NOMO-1 treated with dmso at 0.1 percent for 144 hours (cell line): ENCODE measurements at regions not wholly inside any gene's neighbourhood (a gene's known extent, or its start where the extent isn't known, plus 50 kb on each side); places are given as distances from the start of the nearest gene placed in this dataset.

Experiments
- DNase-seq: peaks from one replicate; lab custom pipeline; 2025; ENCODE audit not compliant: unreplicated experiment; lab: John Stamatoyannopoulos, UW

DNA sequence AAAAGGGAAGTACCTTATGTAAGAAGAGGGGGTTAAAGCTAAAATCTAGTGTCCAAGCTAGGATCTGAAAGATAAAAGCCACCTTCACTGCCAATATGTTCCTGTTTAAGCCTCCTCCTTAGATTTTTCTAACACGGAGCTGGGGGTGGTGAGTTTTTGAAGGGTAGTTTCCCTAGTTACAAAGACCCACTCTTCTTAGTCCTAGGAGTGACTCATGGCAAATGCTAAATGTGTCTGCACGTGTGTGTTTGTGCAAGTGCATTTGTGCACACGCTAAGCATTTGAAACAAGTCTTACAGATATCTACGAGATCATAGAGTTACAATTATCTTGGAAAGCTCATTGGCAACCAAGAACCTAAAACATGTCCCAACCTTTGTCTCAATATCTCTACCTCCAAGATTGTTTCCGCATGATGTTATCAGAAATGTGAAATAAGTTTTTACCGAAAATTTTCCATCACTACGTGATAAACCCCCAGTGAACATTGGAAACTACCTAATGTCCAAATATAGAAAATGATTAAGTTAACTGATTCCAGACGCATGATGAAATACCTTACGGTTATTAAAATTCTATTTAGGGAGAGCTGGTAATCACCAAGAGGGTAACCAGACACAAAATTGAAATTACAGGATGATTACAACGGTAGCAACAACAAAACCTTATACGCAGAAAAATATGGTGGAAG, 78.0 kb upstream of the HRH2 start:
- DNase-seq: no peak

DNA sequence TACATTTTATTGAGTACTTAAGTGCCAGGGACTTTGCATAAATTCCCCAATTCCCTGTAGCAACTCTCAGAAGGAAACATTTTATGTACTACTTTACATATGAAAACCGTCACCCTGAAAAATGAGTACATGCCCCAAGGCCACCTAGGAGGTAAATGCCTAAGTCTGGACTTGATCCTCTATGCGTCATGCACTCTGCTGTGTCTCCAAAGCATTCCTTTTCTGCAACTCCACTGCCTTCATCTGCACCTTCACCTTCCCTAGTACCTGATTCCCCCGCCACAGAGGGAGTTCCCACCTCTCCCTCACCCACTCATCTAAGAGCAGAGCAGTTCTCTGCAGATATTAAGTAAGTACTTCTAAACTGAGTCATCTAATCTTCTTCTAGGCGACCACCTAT, 75.2 kb upstream of the HRH2 start:
- DNase-seq: no peak

DNA sequence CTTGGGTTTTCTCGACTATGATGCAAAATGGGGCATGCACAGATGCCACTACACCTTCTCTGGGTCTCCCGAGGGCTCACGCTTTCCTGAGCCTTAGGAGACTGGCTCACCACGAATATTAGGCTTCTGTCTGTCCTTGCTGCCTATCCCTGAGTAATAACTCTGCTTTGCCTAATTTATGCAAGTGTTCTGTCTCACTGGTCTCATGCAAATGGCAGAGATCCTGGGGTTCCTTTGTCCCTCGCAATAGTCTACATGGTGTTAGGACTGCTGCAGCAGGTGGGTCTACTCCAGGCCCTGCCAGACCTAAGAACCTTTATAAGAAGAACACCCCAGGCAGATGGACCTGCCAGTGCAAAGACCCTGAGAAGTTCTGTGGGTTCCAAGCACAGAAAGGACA, 72.3 kb upstream of the HRH2 start:
- DNase-seq: no peak

DNA sequence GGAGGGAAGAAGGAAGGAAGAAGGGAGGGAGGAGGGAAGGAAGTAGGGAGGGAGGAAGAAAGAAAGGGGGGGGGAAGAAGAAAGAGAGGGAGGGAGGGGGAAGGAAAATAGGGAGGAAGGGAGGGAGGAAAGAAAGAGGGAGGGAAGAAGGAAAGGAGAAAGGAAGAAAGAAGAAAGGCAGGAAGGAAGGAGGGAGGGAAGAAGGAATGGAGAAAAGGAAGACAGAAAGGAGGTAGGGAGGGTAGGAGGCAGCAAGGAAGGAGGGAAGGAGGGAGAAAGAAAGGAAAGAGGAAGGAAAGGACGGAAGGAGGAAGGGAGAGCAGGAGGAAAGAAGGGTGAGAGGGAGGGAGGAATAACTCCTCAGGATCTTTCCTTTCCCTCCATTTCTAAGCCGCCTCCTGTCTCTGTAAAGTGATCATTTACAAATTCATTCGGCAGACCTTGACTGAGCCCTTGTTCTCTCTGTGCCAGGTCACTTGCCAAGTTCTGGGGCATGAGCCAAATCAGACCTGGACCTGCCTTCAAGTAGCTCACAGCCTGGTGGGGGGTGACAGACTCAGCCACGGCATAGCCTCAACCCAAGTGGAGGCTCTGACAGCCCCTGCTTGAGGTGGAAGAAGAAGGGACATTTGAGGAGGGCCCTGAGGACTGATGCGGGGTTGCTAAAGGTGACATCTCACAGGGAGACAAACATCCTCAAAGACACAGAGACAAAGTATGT, 69.0 kb upstream of the HRH2 start:
- no peak for DNase-seq

DNA sequence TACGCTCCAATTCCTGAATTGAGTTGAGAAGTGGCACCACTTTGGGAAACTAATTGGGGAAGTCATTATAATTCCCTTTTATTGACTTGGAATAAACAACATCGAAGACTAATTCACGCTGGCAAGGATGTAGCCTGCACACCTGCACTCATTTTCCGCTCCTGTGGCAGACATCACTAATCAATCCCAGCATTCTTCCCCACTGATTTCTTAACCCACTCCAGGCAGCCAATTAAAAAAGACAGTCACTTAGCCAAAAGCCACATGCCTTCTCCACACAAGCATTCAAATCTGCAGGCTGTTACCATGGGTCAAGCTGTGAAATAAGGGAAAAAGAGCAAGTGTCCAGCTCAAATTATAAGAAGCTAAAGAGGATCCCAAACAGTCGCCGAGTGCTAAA, 68.2 kb upstream of the HRH2 start:
- DNase-seq: no peak

DNA sequence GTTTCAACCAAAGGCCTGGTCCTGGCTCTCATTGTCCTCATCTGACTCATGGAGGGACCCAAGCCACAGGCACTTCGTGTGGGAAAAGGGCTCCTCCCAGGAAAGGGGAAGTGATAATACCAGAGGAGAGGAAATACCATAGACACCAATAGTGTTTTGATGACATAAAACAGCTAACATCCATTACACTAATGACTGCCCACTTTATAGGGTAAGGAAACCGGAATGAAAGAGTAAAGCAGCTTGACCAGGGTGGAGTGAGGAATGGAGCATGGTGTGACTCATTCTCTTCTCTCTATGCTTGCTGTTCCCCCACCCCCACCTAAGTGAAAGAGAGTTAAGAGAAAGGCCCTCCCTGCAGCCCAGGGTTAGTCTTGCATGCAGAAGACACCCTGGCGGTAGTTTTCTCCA, 67.4 kb upstream of the HRH2 start:
- peak; percentile 68 for DNase-seq

DNA sequence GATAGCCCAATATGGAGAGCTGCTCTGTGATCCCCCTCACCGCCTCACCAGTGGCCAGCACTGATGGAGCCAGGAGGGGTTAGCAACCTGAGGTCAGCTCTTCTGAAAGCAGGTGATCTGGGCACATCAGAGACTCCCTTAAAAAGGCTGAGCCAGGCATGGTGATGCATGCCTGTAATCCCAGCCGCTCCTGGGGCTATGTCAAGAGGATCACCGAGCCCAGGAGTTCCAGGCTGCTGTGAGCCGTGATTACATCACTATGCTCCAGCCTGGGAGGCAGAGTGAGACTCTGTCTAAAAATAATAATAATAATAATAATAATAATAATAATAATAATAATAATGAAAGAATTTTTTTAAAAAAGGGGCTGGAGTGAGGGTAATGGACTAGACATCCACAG, 66.6 kb upstream of the HRH2 start:
- DNase-seq: no peak

DNA sequence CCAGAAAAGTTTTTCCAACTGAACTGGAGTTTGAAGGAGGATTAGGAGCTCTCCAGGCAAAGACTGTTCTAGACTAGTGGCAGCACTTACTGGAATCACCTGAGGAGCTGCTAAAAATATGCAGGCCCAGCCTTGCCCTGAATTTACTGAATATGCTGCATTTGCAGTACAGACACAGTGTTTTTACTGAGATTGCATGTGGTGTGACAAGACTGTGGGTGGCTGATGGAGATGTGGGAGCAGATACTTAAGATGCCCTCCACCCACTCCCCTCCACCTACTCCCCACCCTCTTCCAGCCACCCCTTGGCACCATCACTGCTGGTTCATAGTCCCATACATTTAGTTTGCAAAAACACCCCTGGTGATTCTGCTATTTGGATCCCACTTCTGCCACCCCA, 64.1 kb upstream of the HRH2 start:
- no peak for DNase-seq

DNA sequence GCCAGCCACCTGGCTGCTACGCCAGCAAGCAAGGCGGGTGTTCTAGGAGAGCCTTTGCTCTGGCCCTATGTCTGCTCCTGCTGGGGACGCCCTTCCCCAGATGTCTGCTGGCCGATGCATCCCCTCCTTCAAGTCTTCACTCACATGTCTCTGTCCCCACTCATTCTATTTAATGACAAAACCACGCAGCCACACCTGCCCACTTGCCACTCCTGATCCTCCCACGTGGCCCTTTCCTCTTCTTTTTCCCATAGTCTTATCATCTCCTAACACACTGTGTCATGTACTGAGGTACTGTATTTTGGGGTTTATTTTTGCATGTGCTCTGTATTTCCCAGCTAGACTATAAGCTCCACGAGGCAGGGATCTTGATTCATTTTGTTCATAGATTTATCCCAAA, 62.0 kb upstream of the HRH2 start:
- no peak for DNase-seq

DNA sequence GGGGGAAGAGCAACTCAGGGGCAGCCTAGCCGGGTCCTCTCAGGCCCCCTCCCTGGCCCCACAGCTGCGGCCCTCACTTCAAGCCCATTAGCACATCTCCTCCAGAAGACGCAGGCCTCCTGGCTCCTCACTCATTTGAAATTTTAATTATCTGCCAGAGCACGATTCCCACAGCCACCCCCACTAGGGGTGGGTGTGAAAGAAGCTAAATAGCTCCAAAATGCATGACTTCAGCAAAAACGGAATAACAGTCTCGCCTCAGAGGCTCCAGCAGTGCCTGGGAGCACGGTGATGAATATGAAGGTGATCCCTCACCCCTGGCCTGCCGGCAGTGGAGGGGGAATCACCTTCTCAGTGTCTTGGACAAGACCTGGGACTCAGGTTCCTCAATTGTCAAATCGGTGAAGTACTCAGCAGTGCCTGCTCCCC, 61.1 kb upstream of the HRH2 start:
- DNase-seq: no peak

DNA sequence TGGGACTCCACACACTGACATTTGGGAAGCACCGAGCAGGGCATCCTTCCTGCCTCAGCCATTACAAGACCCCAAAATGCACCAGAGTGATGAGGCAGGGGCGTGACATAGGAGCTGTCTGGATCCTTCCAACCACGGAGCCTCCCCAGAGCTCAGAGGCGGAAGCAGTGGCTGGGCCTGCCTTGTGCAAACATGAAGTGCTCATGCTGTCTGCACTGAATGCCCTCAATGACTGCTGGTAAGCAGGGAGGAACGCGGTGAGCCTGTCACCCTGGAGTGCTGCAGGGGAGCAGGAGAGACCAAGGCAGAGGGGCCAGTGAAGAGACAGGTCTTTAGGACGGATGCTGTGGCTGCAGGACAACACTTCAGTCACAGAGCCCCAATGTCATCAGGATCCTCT, 60.2 kb upstream of the HRH2 start:
- DNase-seq: no peak

DNA sequence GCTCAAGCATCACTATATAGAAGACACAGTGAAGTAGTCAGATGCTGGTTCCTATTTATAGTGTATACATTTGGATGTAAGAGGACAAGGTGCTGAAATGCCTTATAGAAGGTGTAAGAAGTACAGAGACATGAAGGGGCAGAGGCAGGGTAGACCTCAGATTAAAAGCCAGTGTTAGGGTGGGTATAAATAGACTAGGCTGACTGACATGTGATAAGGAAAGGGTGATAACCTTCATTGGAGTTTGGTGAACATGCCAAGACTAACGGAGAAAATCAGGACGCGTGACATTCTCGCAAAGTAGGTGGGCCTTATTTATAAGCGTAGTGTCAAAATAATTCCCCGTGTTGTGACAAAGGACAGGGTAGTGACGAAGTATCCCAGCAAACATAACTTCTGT, 59.1 kb upstream of the HRH2 start:
- no peak for DNase-seq

DNA sequence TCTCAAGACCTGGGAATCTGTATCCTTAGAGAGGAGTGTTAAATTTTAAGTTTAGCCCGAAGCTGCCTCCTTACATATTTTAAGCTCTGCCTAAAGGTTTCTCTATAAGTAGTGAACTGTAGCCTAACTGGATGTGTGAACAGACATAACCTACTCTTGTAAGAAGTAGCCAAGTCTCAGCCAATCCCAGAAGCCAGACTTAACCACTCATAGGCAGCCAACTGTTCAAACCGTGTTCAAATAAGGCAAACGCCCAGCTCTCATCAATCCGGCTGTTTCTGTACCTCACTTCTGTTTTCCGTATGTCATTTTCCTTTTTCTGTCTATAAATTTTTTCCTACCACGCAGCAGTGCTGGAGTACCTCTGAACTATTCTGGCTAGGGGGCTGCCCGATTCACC, 58.7 kb upstream of the HRH2 start:
- no peak for DNase-seq

DNA sequence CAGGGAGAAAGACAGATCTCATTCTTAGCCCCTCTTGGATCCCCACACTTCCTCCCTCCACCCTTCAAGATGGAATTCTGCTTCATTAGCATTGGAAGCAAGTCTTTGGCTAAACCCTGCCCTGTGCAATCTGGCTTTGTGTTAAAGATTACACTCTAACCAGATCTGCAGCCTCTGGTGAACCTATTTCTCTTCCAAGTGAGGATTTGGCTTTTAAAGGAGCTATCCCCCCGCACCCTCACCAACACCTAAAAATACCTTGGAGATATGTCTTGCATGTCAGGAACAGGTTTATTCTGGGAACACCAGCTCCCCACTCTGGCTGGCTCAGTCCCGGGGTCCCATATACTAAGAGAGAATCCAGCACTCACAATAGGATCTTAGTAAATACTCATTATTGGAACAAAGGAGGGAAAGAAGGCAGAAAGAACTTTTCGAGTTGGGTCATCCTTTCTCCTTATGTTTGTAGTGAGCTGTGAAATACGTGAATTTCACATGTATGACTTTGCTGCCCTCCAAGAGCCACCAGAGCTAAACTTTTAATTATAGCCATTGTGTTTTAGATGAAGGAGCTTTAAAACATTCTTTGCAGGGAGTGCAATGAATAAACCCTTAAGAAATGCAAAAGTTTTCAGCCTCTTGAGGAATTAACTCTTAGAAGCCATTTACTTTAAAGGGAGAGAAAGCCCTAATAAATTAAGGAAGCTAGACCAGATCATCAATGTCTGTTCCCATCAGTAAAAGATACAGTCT, 53.7 kb upstream of the HRH2 start:
- DNase-seq: no peak

DNA sequence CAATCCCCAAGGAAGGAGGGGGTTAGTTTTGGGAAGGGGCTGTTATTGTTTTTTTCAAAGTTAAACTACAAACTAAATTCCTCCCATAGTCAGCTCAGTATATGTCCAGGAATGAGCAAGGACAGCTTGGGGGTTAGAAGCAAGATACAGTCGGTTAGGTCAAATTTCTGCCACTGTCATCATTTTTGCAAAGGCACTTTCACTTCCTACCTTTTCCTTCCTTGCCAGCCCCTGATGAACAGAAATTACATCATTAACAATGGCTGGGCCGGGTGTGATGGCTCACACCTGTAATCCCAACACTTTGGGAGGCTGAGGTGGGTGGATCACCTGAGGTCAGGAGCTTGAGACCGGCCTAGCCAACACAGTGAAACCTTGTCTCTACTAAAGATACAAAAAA, 51.5 kb upstream of the HRH2 start:
- DNase-seq: peak; percentile 17
